ENCODE measurements at regions not wholly inside any gene's neighbourhood (a gene's known extent, or its start where the extent isn't known, plus 50 kb on each side); places are given as distances from the start of the nearest gene placed in this dataset.
"Not testable (repeated sequence)": the region's sequence is repeated elsewhere in the genome, so short reads cannot be mapped to it uniquely, and the experiment has no call there.

- no peak for DNase-seq
These were observed 64.8 kb upstream of the GRM8 start for GRCh38 chr7:127317447-127317961.

GRCh38 chr7:127316819-127317218 lies 64.1 kb upstream of the GRM8 start:
- not testable (repeated sequence) for DNase-seq

GRCh38 chr7:127304087-127304486 lies 51.3 kb upstream of the GRM8 start:
- no peak for DNase-seq

GRCh38 chr7:127303102-127303501 lies 50.4 kb upstream of the GRM8 start:
- DNase-seq, result peak; percentile 31
